ENCODE measurements at regions not wholly inside any gene's neighbourhood (a gene's known extent, or its start where the extent isn't known, plus 50 kb on each side); places are given as distances from the start of the nearest gene placed in this dataset.

DNA sequence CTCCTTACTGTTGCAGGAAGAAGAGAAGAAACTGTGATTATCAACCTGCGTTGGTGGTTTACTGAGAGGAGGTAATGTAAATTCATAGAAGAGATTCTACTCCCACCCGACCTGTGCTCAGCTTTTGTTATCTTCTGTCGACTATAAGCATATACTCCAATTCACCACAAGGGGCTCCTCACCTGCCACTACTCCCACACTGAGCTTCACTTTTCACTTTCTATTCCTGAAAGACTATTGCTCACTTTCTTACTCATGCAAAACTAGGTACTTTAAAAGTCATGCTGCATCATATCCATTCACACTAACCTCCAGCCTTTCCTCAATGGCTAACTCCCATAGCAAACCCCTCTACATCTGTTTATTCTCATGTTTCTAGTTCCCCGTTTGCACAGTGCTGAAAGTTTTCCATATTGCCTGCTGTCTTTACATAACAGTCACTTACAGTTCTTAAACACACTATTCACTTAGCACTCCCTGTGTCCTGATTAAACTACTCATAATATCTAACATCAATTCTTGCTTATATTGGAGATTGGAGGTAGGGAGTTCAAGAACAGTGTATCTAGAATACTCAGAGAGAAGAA is 1062.6 kb downstream of the NR2F1-AS1 start:
- ChIA-PET POLR2A (no interaction called here), CTCF (interaction anchor here (0.6 to 1.6 kb wide), 8 partner anchors 9 to 372 kb away, joined by 3 to 5 read pairs (median 4); no protein-coding TSS in a partner anchor)
- DNase-seq (ENCODE audit: extremely low spot score) = peak; percentile 44
- peak; percentile 44 for TF ChIP-seq CTCF (IDR thresholded peaks at IDR 0.05; ENCODE audit: control extremely low read depth, extremely low read depth, low read depth, missing control alignments)

DNA sequence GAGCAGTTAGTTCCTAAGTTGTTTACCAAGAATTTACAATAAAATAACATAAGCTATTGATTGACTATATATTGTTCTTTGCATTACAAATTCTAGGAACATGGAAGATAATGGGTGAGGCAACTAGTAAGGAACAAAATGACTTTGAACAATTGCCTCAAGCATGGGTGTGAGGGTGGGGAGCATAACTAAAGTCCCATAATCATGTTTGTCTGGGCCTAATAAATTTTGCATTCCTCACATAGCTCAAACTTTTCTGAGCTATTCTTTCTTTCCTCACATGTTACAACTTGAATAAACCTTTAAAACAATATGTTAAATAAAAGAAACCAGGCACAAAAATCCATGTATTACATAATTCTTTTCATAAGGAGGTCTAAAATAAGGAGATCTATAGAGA is 1066.1 kb downstream of the NR2F1-AS1 start:
- DNase-seq (ENCODE audit: extremely low spot score) = no peak
- POLR2A ChIA-PET = no interaction called here
- TF ChIP-seq CTCF (IDR thresholded peaks at IDR 0.05; ENCODE audit: control extremely low read depth, extremely low read depth, low read depth, missing control alignments) = no peak
- CTCF ChIA-PET = interaction anchor here (1.2 to 1.8 kb wide), 2 partner anchors 14 to 27 kb away, joined by 3 to 4 read pairs; no protein-coding TSS in a partner anchor

- ChIA-PET CTCF (interaction anchor here (1.8 kb wide), 1 partner anchor 12 kb away, joined by 4 read pairs; no protein-coding TSS in a partner anchor), POLR2A (no interaction called here)
- no peak for TF ChIP-seq CTCF (IDR thresholded peaks at IDR 0.05; ENCODE audit: control extremely low read depth, extremely low read depth, low read depth, missing control alignments)
- DNase-seq (ENCODE audit: extremely low spot score) = no peak
These were observed 1068.0 kb downstream of the NR2F1-AS1 start for GRCh38 chr5:92513067-92513466.

DNA sequence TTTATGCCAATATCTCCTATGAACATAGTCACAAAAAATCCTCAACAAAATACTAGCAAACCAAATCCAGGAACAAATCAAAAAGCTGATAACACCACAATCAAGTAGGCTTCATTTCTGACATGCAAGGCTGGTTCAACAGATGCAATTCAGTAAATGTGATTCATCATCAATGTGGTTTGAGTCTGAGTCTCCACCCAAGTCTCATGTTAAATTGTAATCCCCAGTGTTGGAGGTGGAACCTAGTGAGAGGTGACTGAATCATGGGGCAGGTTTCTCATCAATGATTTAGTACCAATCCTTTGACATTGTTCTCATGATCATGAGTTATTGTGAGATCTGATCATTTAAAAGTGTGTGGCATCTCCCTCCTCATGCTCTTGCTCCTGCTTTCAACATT is 1072.7 kb downstream of the NR2F1-AS1 start:
- POLR2A ChIA-PET = no interaction called here
- no peak for DNase-seq (ENCODE audit: extremely low spot score)
- CTCF ChIA-PET = no interaction called here
- no peak for TF ChIP-seq CTCF (IDR thresholded peaks at IDR 0.05; ENCODE audit: control extremely low read depth, extremely low read depth, low read depth, missing control alignments)

DNA sequence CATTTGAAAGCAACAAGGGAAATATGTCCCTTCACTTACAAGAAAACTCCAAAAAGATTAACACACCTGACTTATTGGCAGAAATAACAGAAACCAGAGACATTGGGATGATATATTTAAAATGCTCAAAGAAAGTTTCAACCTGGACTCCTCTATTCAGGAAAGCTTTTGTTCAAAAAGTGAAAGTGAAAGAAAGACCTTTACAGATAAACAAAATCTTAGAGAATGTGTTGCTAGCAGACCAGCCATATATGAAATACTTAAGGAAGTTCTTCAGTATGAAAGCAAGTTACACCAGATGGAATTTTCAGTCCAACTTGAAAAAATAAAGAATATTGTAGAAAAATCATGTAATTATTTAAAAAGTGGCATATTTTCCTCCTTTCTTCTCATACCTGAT is 1075.1 kb downstream of the NR2F1-AS1 start:
- no peak for DNase-seq (ENCODE audit: extremely low spot score)
- no peak for TF ChIP-seq CTCF (IDR thresholded peaks at IDR 0.05; ENCODE audit: control extremely low read depth, extremely low read depth, low read depth, missing control alignments)
- ChIA-PET POLR2A (no interaction called here), CTCF (interaction anchor here (1.5 kb wide), 1 partner anchor 12 kb away, joined by 3 read pairs; no protein-coding TSS in a partner anchor)

DNA sequence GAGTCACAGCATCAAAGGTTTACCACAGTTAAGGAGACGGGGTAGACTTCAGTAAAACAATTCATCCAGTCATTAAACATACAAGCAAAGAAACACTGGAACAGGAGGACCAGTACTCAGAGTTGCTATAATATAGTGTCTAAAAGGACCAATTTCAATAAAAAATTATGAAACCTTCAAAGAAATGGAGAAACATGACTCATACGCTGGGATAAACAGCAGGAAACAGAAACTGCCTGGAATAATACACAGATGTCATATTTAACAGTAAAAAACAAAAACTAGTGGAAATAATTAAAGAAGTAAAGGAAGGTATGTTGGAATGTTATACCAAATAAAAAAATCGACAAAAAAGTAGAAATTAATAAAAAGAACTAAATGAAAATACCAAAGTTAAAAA is 1075.9 kb downstream of the NR2F1-AS1 start:
- TF ChIP-seq CTCF (IDR thresholded peaks at IDR 0.05; ENCODE audit: control extremely low read depth, extremely low read depth, low read depth, missing control alignments) = no peak

More for the DNA sequence above, 1075.9 kb downstream of the NR2F1-AS1 start:
- ChIA-PET CTCF (interaction anchor here (1.0 to 1.2 kb wide), 2 partner anchors 13 to 16 kb away, joined by 3 to 4 read pairs; no protein-coding TSS in a partner anchor), POLR2A (no interaction called here)
- DNase-seq (ENCODE audit: extremely low spot score) = no peak

All from GM10248 (cell line).